Upper lobe of left lung (tissue), 4 donors: ENCODE measurements at regions not wholly inside any gene's neighbourhood (a gene's known extent, or its start where the extent isn't known, plus 50 kb on each side); places are given as distances from the start of the nearest gene placed in this dataset.

Experiments
- CTCF ChIP-seq, 6 experiments: fragments of 450-650 bp in 4 of 6; fragments of 200-600 bp in 2 of 6; sonication (generic) in 2 of 6; IDR thresholded peaks; one replicate each; pipeline ENCODE4 v1.5.1; 2016 to 2019; ENCODE audit warnings: antibody characterized with exemption in 6 of 6
- POLR2AphosphoS5 ChIP-seq, 2 donors: sonication (generic); formaldehyde crosslinking; IDR thresholded peaks; one replicate each; pipeline ENCODE4 v1.5.1; 2017; ENCODE audit warnings: antibody characterized with exemption in 2 of 2

DNA sequence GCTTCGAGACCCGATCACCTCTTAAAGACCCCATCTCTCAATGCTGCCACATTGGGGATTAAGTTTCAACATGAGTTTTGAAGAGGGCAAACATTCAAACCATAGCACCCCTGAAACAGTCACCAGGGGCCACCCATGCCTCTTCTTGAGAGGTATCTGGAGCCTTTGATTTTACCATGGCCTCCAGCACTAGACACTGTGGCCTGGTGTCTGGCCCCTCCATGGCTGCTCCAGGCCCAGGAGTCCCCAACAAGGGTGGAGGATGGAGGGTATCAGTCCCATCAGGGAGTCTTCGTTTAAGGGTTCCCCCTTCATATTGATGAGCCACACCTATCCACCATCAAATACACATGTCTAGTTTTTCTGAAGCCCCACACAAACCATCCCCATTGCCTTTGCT lies 66.5 kb upstream of the CDH5 start:
- TF ChIP-seq POLR2AphosphoS5 (IDR thresholded peaks at IDR 0.05) (no peak), CTCF (IDR thresholded peaks at IDR 0.05) (no peak)
